Esophagus muscularis mucosa (tissue), 3 donors: ENCODE measurements at regions not wholly inside any gene's neighbourhood (a gene's known extent, or its start where the extent isn't known, plus 50 kb on each side); places are given as distances from the start of the nearest gene placed in this dataset.

Experiments
- POLR2A ChIP-seq: fragments of 450-650 bp; IDR thresholded peaks from one replicate; pipeline ENCODE4 v1.6.1; 2017; ENCODE audit warnings: antibody characterized with exemption, moderate library complexity, mild to moderate bottlenecking, low read depth
- TF ChIP-seq, protein P1 (sequence below), 3 experiments: fragments of 200-600 bp in 2 of 3; fragments of 450-650 bp in 1 of 3; sonication (generic) in 2 of 3; IDR thresholded peaks; one replicate each; pipeline ENCODE4 v1.5.1; 2017 to 2019; ENCODE audit warnings: antibody characterized with exemption in 3 of 3, mild to moderate bottlenecking in 2 of 3, moderate library complexity in 1 of 3

DNA sequence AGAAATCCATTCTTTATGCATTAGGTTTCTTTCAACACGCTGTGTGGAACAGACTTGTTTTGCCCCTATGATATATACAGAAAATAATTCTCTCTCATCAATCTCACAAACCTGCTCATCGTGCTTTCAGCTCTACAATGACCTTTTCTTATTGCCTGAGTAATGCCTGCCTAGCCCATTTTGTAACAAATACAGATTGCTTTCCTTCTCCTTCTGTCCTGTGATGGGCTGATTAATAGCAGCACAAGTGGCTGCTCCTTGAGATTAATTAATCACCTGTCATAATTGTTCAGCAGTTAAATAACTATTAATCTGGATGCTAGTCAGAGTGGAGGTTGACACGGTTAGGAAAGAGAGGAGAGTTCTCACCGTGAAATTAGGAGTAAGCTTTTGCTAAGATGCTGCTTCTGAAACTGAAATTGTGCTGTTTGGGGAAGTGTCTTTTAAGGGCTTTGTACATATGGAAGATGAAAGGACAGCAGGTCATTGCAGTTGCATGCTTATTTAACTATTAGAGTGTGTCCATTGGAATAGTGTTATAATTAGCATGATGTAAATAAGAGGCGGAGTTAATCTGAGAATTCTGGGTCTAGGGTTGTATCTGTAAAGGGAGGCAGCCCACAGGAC, 1430.5 kb downstream of the FAM181B start:
- TF ChIP-seq POLR2A = no peak
- TF ChIP-seq, protein P1, sequence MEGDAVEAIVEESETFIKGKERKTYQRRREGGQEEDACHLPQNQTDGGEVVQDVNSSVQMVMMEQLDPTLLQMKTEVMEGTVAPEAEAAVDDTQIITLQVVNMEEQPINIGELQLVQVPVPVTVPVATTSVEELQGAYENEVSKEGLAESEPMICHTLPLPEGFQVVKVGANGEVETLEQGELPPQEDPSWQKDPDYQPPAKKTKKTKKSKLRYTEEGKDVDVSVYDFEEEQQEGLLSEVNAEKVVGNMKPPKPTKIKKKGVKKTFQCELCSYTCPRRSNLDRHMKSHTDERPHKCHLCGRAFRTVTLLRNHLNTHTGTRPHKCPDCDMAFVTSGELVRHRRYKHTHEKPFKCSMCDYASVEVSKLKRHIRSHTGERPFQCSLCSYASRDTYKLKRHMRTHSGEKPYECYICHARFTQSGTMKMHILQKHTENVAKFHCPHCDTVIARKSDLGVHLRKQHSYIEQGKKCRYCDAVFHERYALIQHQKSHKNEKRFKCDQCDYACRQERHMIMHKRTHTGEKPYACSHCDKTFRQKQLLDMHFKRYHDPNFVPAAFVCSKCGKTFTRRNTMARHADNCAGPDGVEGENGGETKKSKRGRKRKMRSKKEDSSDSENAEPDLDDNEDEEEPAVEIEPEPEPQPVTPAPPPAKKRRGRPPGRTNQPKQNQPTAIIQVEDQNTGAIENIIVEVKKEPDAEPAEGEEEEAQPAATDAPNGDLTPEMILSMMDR (IDR thresholded peaks at IDR 0.05) = no peak
